GM18858 (cell line): ENCODE measurements at regions not wholly inside any gene's neighbourhood (a gene's known extent, or its start where the extent isn't known, plus 50 kb on each side); places are given as distances from the start of the nearest gene placed in this dataset.
A peak's percentile ranks its signal among the peaks of the same experiment; 100 is the strongest.

Source experiments
- ATAC-seq: cut with Tn5 transposase; IDR thresholded peaks from one replicate; pipeline ENCODE4 v1.9.1; 2021; ENCODE audit not compliant: unreplicated experiment

- ATAC-seq, result no peak
These were observed 62.7 kb downstream of the SIK1 start for GRCh38 chr21:43364261-43364510.

GRCh38 chr21:43363506-43364260 lies 63.2 kb downstream of the SIK1 start:
- ATAC-seq, result no peak

- ATAC-seq, result no peak
These were observed 64.0 kb downstream of the SIK1 start for GRCh38 chr21:43362915-43363314.

- peak; percentile 49 for ATAC-seq
These were observed 64.6 kb downstream of the SIK1 start for GRCh38 chr21:43362321-43362791.

GRCh38 chr21:43361493-43362296 lies 65.2 kb downstream of the SIK1 start:
- no peak for ATAC-seq

GRCh38 chr21:43361127-43361492 lies 65.8 kb downstream of the SIK1 start:
- ATAC-seq, result no peak

GRCh38 chr21:43360441-43361126 lies 66.3 kb downstream of the SIK1 start:
- ATAC-seq, result no peak

GRCh38 chr21:43358940-43359822 lies 67.8 kb downstream of the SIK1 start:
- ATAC-seq, result no peak

GRCh38 chr21:43357715-43358430 lies 69.1 kb downstream of the SIK1 start:
- ATAC-seq, result no peak

- ATAC-seq, result no peak
These were observed 71.0 kb downstream of the SIK1 start for GRCh38 chr21:43355925-43356289.

GRCh38 chr21:43355266-43355924 lies 71.5 kb downstream of the SIK1 start:
- ATAC-seq, result no peak

GRCh38 chr21:43354666-43355065 lies 72.3 kb downstream of the SIK1 start:
- no peak for ATAC-seq

- no peak for ATAC-seq
These were observed 72.9 kb downstream of the SIK1 start for GRCh38 chr21:43354026-43354420.

- no peak for ATAC-seq
These were observed 73.5 kb downstream of the SIK1 start for GRCh38 chr21:43353282-43354025.

- ATAC-seq, result peak; percentile 73
These were observed 74.2 kb downstream of the SIK1 start for GRCh38 chr21:43352568-43353281.

- ATAC-seq, result no peak
These were observed 74.8 kb downstream of the SIK1 start for GRCh38 chr21:43352154-43352537.

- no peak for ATAC-seq
These were observed 75.3 kb downstream of the SIK1 start for GRCh38 chr21:43351501-43352153.

GRCh38 chr21:43349644-43350043 lies 77.3 kb downstream of the SIK1 start:
- no peak for ATAC-seq
